RWPE2 (cell line): ENCODE measurements at regions not wholly inside any gene's neighbourhood (a gene's known extent, or its start where the extent isn't known, plus 50 kb on each side); places are given as distances from the start of the nearest gene placed in this dataset.

Experiments
- ATAC-seq: fragments of 200-7000 bp; cut with Tn5 transposase; 3 replicates; pipeline ENCODE4 v1.9.1; 2021; ENCODE audit warnings: low read depth
- DNase-seq: peaks from one replicate; pipeline ENCODE4 v3.0.0-alpha.2; 2020; ENCODE audit warnings: low spot score
- H3K27ac ChIP-seq: fragments of 450-650 bp; 2 replicates; pipeline ENCODE4 v1.5.1; 2017; ENCODE audit warnings: mild to moderate bottlenecking; ENCODE audit not compliant: poor library complexity, severe bottlenecking
- H3K27me3 ChIP-seq: fragments of 250-450 bp; sonication (Bioruptor Pico); 2 replicates; pipeline ENCODE4 v1.5.1; 2021; ENCODE audit warnings: mild to moderate bottlenecking, moderate library complexity; ENCODE audit not compliant: insufficient read depth, poor library complexity, severe bottlenecking
- H3K36me3 ChIP-seq: fragments of 250-450 bp; sonication (Bioruptor Pico); 2 replicates; pipeline ENCODE4 v1.5.1; 2020; ENCODE audit warnings: low read depth, mild to moderate bottlenecking, moderate library complexity
- H3K4me1 ChIP-seq: fragments of 250-450 bp; sonication (Bioruptor Pico); 2 replicates; pipeline ENCODE4 v1.5.1; 2021; ENCODE audit warnings: mild to moderate bottlenecking, moderate library complexity; ENCODE audit not compliant: insufficient read depth, poor library complexity, severe bottlenecking
- H3K4me3 ChIP-seq: fragments of 250-450 bp; sonication (Bioruptor Pico); 2 replicates; pipeline ENCODE4 v1.5.1; 2021; ENCODE audit warnings: mild to moderate bottlenecking, moderate library complexity; ENCODE audit not compliant: severe bottlenecking
- H3K9me3 ChIP-seq: fragments of 250-450 bp; sonication (Bioruptor Pico); 2 replicates; pipeline ENCODE4 v1.5.1; 2021; ENCODE audit warnings: mild to moderate bottlenecking, moderate library complexity; ENCODE audit not compliant: severe bottlenecking
- TF ChIP-seq, protein P1 (sequence below): fragments of 450-650 bp; IDR thresholded peaks from one replicate; pipeline ENCODE4 v1.5.1; 2017; ENCODE audit warnings: mild to moderate bottlenecking, moderate library complexity; ENCODE audit not compliant: poor library complexity, severe bottlenecking

DNA sequence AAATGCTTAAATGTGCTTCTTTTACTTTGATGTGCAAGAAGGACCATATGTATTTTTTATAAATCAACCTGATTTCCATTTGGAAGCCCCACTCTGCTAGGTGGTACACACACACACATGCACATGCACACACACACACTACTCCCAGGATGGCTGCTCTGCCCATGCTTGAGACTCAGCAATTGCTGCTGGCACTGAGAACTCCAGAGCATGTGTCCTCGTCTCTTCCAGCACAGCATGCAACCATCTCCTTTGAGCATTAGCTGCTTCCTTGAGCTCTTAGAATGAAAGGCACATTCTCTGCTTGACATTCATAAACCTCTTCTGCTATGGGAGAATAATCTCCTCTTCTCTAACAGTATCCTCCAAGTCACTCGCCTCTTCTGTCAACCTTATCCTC, 115.9 kb downstream of the FEM1C start:
- TF ChIP-seq, protein P1, sequence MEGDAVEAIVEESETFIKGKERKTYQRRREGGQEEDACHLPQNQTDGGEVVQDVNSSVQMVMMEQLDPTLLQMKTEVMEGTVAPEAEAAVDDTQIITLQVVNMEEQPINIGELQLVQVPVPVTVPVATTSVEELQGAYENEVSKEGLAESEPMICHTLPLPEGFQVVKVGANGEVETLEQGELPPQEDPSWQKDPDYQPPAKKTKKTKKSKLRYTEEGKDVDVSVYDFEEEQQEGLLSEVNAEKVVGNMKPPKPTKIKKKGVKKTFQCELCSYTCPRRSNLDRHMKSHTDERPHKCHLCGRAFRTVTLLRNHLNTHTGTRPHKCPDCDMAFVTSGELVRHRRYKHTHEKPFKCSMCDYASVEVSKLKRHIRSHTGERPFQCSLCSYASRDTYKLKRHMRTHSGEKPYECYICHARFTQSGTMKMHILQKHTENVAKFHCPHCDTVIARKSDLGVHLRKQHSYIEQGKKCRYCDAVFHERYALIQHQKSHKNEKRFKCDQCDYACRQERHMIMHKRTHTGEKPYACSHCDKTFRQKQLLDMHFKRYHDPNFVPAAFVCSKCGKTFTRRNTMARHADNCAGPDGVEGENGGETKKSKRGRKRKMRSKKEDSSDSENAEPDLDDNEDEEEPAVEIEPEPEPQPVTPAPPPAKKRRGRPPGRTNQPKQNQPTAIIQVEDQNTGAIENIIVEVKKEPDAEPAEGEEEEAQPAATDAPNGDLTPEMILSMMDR = no peak
- Histone ChIP-seq H3K36me3 (no peaks in the 10 kb centered on the region), H3K27ac (no peak overlapping the region), H3K4me1 (peaks cover 25% of the 10 kb centered on the region), H3K9me3 (no peaks in the 10 kb centered on the region), H3K27me3 (no peaks in the 10 kb centered on the region), H3K4me3 (no peak overlapping the region)
- DNase-seq = no peak
- no peak for ATAC-seq

GRCh38 chr5:115428248-115428647, 116.3 kb downstream of the FEM1C start:
- Histone ChIP-seq H3K4me3 (no peak overlapping the region), H3K36me3 (no peaks in the 10 kb centered on the region), H3K27me3 (no peaks in the 10 kb centered on the region), H3K9me3 (no peaks in the 10 kb centered on the region), H3K4me1 (peaks cover 29% of the 10 kb centered on the region), H3K27ac (no peak overlapping the region)
- TF ChIP-seq, protein P1 = no peak
- DNase-seq (no peak), ATAC-seq (no peak)

DNA sequence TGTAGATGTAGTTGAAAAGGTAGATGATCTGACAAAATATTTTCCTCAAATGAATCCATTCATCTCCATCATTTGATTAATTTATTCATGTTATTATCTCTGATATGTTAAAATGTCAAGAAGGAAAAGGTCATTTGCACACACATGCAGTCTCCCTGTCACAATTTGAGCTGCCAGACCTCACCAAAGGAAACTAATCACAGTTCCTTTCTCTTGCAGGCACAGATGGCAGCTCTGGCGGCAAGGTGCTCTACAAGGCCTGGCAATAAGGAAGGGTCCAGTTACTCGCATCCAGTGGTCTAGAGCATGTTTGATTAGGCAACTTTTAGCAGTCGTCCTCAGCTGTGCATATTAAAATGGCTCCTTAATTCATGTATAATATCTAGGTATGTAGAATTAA, 120.1 kb downstream of the FEM1C start:
- Histone ChIP-seq H3K4me3 (no peak overlapping the region), H3K36me3 (no peaks in the 10 kb centered on the region), H3K27ac (no peak overlapping the region), H3K4me1 (peaks cover 26% of the 10 kb centered on the region), H3K9me3 (no peaks in the 10 kb centered on the region), H3K27me3 (no peaks in the 10 kb centered on the region)
- TF ChIP-seq, protein P1 = no peak
- no peak for ATAC-seq
- DNase-seq = no peak

DNA sequence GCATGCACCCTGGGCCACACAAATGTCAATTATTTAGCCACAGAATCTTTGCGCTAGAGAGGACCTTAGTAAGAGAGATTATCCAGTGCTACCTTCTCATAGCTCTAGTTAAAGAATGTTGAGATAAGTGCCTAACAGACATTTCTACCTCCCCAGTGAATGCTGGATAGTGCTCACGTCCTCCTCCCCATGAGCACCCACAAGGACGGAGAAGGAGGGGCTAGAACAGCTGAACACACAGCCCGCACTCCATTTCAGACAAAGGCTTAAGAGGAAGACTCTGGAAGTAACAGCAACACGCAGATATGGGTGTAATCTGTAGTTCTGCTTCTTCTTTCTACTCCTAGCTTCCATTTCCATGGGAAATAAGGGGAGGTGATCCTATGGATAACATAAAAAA, 120.5 kb downstream of the FEM1C start:
- peaks cover 26% of the 10 kb centered on the region for H3K4me1 ChIP-seq
- no peaks in the 10 kb centered on the region for H3K27me3 ChIP-seq
- H3K36me3 ChIP-seq = no peaks in the 10 kb centered on the region
- DNase-seq (no peak), ATAC-seq (no peak)
- H3K4me3 ChIP-seq = no peak overlapping the region
- TF ChIP-seq, protein P1 = no peak
- no peak overlapping the region for H3K27ac ChIP-seq
- no peaks in the 10 kb centered on the region for H3K9me3 ChIP-seq

DNA sequence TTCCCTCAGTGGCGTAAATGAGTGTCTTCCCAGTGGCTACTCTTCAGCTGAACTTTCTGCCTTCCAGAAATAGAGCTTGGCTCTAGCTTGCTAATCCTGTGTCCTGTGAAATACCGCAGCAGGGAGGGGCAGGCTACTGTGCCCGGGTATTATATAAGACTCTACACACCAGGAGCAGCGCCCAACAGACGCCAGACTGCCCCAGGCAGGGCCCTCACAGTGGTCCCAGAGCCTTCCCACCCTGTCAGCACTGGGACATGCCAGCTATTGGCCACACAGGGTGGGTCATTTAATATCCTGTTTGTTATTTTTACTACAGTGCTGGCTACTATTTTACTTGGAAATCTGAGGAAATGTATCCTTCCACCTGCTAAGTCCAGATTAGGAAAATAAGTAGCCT, 121.0 kb downstream of the FEM1C start:
- Histone ChIP-seq H3K27ac (peak overlapping the region; percentile 5), H3K4me3 (no peak overlapping the region), H3K9me3 (no peaks in the 10 kb centered on the region), H3K36me3 (no peaks in the 10 kb centered on the region), H3K27me3 (no peaks in the 10 kb centered on the region), H3K4me1 (peaks cover 29% of the 10 kb centered on the region)
- TF ChIP-seq, protein P1 = no peak
- peak; percentile 36; the same call in 2 of the 3 replicates for ATAC-seq
- no peak for DNase-seq
